Neural cell (in vitro differentiated cells): ENCODE measurements at regions not wholly inside any gene's neighbourhood (a gene's known extent, or its start where the extent isn't known, plus 50 kb on each side); places are given as distances from the start of the nearest gene placed in this dataset.

Experiments
- H2AFZ ChIP-seq: fragments of 200-600, 300-800 bp; sonication (generic), shearing (Covaris generic); 2 replicates; pipeline ENCODE4 v1.6.0; 2014; ENCODE audit warnings: low read depth, mild to moderate bottlenecking, antibody characterized with exemption, low read length, moderate library complexity
- H3F3A ChIP-seq: fragments of 200-600 bp; shearing (Covaris generic); 2 replicates; pipeline ENCODE4 v1.6.1; 2016; ENCODE audit warnings: mild to moderate bottlenecking, moderate library complexity, mixed read lengths, antibody characterized with exemption, low read length; ENCODE audit not compliant: insufficient read depth, poor library complexity, severe bottlenecking
- H3K27ac ChIP-seq: fragments of 200-600, 300-800 bp; sonication (generic), shearing (Covaris generic); 2 replicates; pipeline ENCODE4 v1.5.1; 2014; ENCODE audit warnings: mild to moderate bottlenecking, low read length, moderate library complexity
- H3K27me3 ChIP-seq: fragments of 300-800, 200-600 bp; sonication (generic), shearing (Covaris generic); 2 replicates; pipeline ENCODE4 v1.6.0; 2014; ENCODE audit warnings: mild to moderate bottlenecking, low read depth, low read length, moderate library complexity; ENCODE audit not compliant: insufficient read depth
- H3K36me3 ChIP-seq: fragments of 300-800, 200-600 bp; sonication (generic), shearing (Covaris generic); 2 replicates; pipeline ENCODE4 v1.5.1; 2014; ENCODE audit warnings: mild to moderate bottlenecking, antibody characterized with exemption, low read length, moderate library complexity; ENCODE audit not compliant: insufficient read depth
- H3K4me2 ChIP-seq: fragments of 300-800, 200-600 bp; sonication (generic), shearing (Covaris generic); 2 replicates; pipeline ENCODE4 v1.6.0; 2014; ENCODE audit warnings: mild to moderate bottlenecking, low read length
- H3K4me3 ChIP-seq: fragments of 300-800, 200-600 bp; sonication (generic), shearing (Covaris generic); 2 replicates; pipeline ENCODE4 v1.5.1; 2014; ENCODE audit warnings: mild to moderate bottlenecking, low read length, moderate library complexity
- H3K79me2 ChIP-seq: fragments of 200-600 bp; shearing (Covaris generic); replicated peaks from 2 replicates; pipeline ENCODE4 v1.6.0; 2014; ENCODE audit warnings: mild to moderate bottlenecking, low read length, moderate library complexity; ENCODE audit not compliant: insufficient read depth
- H3K9ac ChIP-seq: fragments of 300-800, 200-600 bp; sonication (generic), shearing (Covaris generic); 2 replicates; pipeline ENCODE4 v1.6.1; 2016; ENCODE audit warnings: mild to moderate bottlenecking, low read length, mixed read lengths
- H3K9me2 ChIP-seq: fragments of 200-600 bp; shearing (Covaris generic); 2 replicates; pipeline ENCODE4 v1.6.1; 2016; ENCODE audit warnings: mild to moderate bottlenecking, low read length, mixed read lengths; ENCODE audit not compliant: insufficient read depth
- H3K9me3 ChIP-seq: fragments of 200-600, 300-800 bp; sonication (generic), shearing (Covaris generic); 2 replicates; pipeline ENCODE4 v1.6.1; 2016; ENCODE audit warnings: mild to moderate bottlenecking, mixed run types, low read length, moderate library complexity, mixed read lengths
- H4K20me1 ChIP-seq: fragments of 200-600 bp; shearing (Covaris generic); 2 replicates; pipeline ENCODE4 v1.6.1; 2016; ENCODE audit warnings: mild to moderate bottlenecking, mixed run types; ENCODE audit not compliant: insufficient read depth
- EP300 ChIP-seq: fragments of 450-650 bp; conservative IDR thresholded peaks from 2 replicates; pipeline ENCODE4 v1.6.1; 2014; ENCODE audit warnings: antibody characterized with exemption, mild to moderate bottlenecking, moderate library complexity; ENCODE audit not compliant: poor library complexity, severe bottlenecking
- EZH2 ChIP-seq: fragments of 200-600, 300-800 bp; shearing (Covaris generic), sonication (generic); IDR thresholded peaks from 2 replicates; pipeline ENCODE4 v1.6.1; 2014; ENCODE audit warnings: antibody characterized with exemption, low read length, borderline replicate concordance, mild to moderate bottlenecking; ENCODE audit not compliant: insufficient read depth, poor library complexity, severe bottlenecking
- MXI1 ChIP-seq: fragments of 450-650 bp; conservative IDR thresholded peaks from 2 replicates; pipeline ENCODE4 v1.6.1; 2014; ENCODE audit warnings: antibody characterized with exemption, mild to moderate bottlenecking; ENCODE audit not compliant: poor library complexity, severe bottlenecking
- POLR2AphosphoS5 ChIP-seq: IDR thresholded peaks from 2 replicates; pipeline ENCODE4 v1.6.1; 2012
- RAD21 ChIP-seq: fragments of 450-650 bp; conservative IDR thresholded peaks from 2 replicates; pipeline ENCODE4 v1.6.1; 2014; ENCODE audit warnings: antibody characterized with exemption, mild to moderate bottlenecking, moderate library complexity
- SMC3 ChIP-seq: fragments of 450-650 bp; conservative IDR thresholded peaks from 2 replicates; pipeline ENCODE4 v1.6.1; 2014; ENCODE audit warnings: antibody characterized with exemption, mild to moderate bottlenecking, moderate library complexity; ENCODE audit not compliant: poor library complexity
- TAF1 ChIP-seq: IDR thresholded peaks from 2 replicates; pipeline ENCODE4 v1.6.1; 2012; ENCODE audit warnings: low read depth
- TF ChIP-seq, protein P1 (sequence below): fragments of 450-650 bp; IDR thresholded peaks from 2 replicates; pipeline ENCODE4 v1.5.1; 2014; ENCODE audit warnings: antibody characterized with exemption, mild to moderate bottlenecking, moderate library complexity; ENCODE audit not compliant: poor library complexity, severe bottlenecking
- TF ChIP-seq, protein P2 (sequence below): IDR thresholded peaks from 2 replicates; pipeline ENCODE4 v1.6.1; 2012; ENCODE audit warnings: borderline replicate concordance

DNA sequence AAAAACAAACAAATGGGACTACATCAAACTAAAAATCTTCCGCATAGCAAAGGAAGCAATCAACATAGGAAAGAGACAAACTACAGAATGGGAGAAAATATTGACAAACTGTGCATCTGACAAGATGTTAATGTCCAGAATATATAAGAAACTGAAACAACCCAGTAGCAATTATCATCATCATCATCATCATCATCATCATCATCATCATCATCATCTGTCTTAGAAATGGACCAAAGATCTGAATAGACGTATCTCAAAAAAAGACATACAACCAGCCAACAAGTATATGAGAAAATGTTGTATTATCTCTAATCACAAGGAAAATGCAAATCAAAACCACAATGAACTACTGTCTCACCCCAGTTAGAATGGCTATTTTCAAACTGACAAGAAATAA, 173.9 kb downstream of the PRR20E start:
- no peak overlapping the region for H3K9ac ChIP-seq
- H3K4me2 ChIP-seq, result no peak overlapping the region
- H3K36me3 ChIP-seq, result no peaks in the 10 kb centered on the region
- H3K4me3 ChIP-seq, result no peak overlapping the region
- no peak overlapping the region for H2AFZ ChIP-seq
- H3K27ac ChIP-seq, result no peak overlapping the region
- H3K9me2 ChIP-seq, result no peaks in the 10 kb centered on the region
- H3K27me3 ChIP-seq, result no peaks in the 10 kb centered on the region
- no peaks in the 10 kb centered on the region for H3K9me3 ChIP-seq
- TF ChIP-seq, protein P1, sequence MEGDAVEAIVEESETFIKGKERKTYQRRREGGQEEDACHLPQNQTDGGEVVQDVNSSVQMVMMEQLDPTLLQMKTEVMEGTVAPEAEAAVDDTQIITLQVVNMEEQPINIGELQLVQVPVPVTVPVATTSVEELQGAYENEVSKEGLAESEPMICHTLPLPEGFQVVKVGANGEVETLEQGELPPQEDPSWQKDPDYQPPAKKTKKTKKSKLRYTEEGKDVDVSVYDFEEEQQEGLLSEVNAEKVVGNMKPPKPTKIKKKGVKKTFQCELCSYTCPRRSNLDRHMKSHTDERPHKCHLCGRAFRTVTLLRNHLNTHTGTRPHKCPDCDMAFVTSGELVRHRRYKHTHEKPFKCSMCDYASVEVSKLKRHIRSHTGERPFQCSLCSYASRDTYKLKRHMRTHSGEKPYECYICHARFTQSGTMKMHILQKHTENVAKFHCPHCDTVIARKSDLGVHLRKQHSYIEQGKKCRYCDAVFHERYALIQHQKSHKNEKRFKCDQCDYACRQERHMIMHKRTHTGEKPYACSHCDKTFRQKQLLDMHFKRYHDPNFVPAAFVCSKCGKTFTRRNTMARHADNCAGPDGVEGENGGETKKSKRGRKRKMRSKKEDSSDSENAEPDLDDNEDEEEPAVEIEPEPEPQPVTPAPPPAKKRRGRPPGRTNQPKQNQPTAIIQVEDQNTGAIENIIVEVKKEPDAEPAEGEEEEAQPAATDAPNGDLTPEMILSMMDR, result no peak
- TF ChIP-seq, protein P2, sequence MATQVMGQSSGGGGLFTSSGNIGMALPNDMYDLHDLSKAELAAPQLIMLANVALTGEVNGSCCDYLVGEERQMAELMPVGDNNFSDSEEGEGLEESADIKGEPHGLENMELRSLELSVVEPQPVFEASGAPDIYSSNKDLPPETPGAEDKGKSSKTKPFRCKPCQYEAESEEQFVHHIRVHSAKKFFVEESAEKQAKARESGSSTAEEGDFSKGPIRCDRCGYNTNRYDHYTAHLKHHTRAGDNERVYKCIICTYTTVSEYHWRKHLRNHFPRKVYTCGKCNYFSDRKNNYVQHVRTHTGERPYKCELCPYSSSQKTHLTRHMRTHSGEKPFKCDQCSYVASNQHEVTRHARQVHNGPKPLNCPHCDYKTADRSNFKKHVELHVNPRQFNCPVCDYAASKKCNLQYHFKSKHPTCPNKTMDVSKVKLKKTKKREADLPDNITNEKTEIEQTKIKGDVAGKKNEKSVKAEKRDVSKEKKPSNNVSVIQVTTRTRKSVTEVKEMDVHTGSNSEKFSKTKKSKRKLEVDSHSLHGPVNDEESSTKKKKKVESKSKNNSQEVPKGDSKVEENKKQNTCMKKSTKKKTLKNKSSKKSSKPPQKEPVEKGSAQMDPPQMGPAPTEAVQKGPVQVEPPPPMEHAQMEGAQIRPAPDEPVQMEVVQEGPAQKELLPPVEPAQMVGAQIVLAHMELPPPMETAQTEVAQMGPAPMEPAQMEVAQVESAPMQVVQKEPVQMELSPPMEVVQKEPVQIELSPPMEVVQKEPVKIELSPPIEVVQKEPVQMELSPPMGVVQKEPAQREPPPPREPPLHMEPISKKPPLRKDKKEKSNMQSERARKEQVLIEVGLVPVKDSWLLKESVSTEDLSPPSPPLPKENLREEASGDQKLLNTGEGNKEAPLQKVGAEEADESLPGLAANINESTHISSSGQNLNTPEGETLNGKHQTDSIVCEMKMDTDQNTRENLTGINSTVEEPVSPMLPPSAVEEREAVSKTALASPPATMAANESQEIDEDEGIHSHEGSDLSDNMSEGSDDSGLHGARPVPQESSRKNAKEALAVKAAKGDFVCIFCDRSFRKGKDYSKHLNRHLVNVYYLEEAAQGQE, result no peak
- no peak for TF ChIP-seq POLR2AphosphoS5
- no peaks in the 10 kb centered on the region for H4K20me1 ChIP-seq
- H3K79me2 ChIP-seq, result no peaks in the 10 kb centered on the region
- no peaks in the 10 kb centered on the region for H3F3A ChIP-seq

DNA sequence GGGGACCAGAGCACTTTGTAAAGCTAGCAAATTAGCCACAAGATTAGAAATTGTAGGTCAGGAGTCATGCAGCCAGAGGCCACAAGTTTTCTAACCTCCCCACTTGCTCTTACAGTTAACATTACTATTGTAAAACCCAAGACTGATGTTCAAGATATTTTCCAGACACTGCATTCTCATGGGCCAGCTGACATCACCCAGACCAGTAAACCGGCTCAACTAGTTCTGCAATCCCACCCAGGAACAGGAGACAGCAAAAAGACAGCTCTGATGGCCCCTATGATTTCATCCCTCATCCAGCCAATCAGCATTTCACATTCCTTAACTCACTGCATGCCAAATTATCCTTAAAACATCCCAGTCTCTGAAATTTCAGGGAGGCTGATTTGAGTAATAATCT, 178.5 kb downstream of the PRR20E start:
- H3K27me3 ChIP-seq, result no peaks in the 10 kb centered on the region
- H3K4me3 ChIP-seq, result no peak overlapping the region
- no peaks in the 10 kb centered on the region for H4K20me1 ChIP-seq
- H3F3A ChIP-seq, result no peaks in the 10 kb centered on the region
- H3K9me3 ChIP-seq, result no peaks in the 10 kb centered on the region
- no peak for TF ChIP-seq EP300
- no peak for TF ChIP-seq SMC3
- TF ChIP-seq POLR2AphosphoS5, result no peak
- TF ChIP-seq TAF1, result no peak
- TF ChIP-seq, protein P1, result no peak
- TF ChIP-seq EZH2, result no peak
- TF ChIP-seq, protein P2, result no peak
- no peak for TF ChIP-seq RAD21
- TF ChIP-seq MXI1, result no peak
- no peak overlapping the region for H3K4me2 ChIP-seq
- H3K79me2 ChIP-seq, result no peaks in the 10 kb centered on the region
- H3K36me3 ChIP-seq, result no peaks in the 10 kb centered on the region
- H3K27ac ChIP-seq, result no peak overlapping the region
- H3K9me2 ChIP-seq, result no peaks in the 10 kb centered on the region
- no peak overlapping the region for H2AFZ ChIP-seq
- no peak overlapping the region for H3K9ac ChIP-seq
